Neural cell (in vitro differentiated cells): ENCODE measurements at regions not wholly inside any gene's neighbourhood (a gene's known extent, or its start where the extent isn't known, plus 50 kb on each side); places are given as distances from the start of the nearest gene placed in this dataset.

Experiments used
- H2AFZ ChIP-seq: fragments of 200-600, 300-800 bp; sonication (generic), shearing (Covaris generic); 2 replicates; pipeline ENCODE4 v1.6.0; 2014; ENCODE audit warnings: low read depth, mild to moderate bottlenecking, antibody characterized with exemption, low read length, moderate library complexity
- H3F3A ChIP-seq: fragments of 200-600 bp; shearing (Covaris generic); 2 replicates; pipeline ENCODE4 v1.6.1; 2016; ENCODE audit warnings: mild to moderate bottlenecking, moderate library complexity, mixed read lengths, antibody characterized with exemption, low read length; ENCODE audit not compliant: insufficient read depth, poor library complexity, severe bottlenecking
- H3K27ac ChIP-seq: fragments of 200-600, 300-800 bp; sonication (generic), shearing (Covaris generic); 2 replicates; pipeline ENCODE4 v1.5.1; 2014; ENCODE audit warnings: mild to moderate bottlenecking, low read length, moderate library complexity
- H3K27me3 ChIP-seq: fragments of 300-800, 200-600 bp; sonication (generic), shearing (Covaris generic); 2 replicates; pipeline ENCODE4 v1.6.0; 2014; ENCODE audit warnings: mild to moderate bottlenecking, low read depth, low read length, moderate library complexity; ENCODE audit not compliant: insufficient read depth
- H3K36me3 ChIP-seq: fragments of 300-800, 200-600 bp; sonication (generic), shearing (Covaris generic); 2 replicates; pipeline ENCODE4 v1.5.1; 2014; ENCODE audit warnings: mild to moderate bottlenecking, antibody characterized with exemption, low read length, moderate library complexity; ENCODE audit not compliant: insufficient read depth
- H3K4me2 ChIP-seq: fragments of 300-800, 200-600 bp; sonication (generic), shearing (Covaris generic); 2 replicates; pipeline ENCODE4 v1.6.0; 2014; ENCODE audit warnings: mild to moderate bottlenecking, low read length
- H3K4me3 ChIP-seq: fragments of 300-800, 200-600 bp; sonication (generic), shearing (Covaris generic); 2 replicates; pipeline ENCODE4 v1.5.1; 2014; ENCODE audit warnings: mild to moderate bottlenecking, low read length, moderate library complexity
- H3K79me2 ChIP-seq: fragments of 200-600 bp; shearing (Covaris generic); replicated peaks from 2 replicates; pipeline ENCODE4 v1.6.0; 2014; ENCODE audit warnings: mild to moderate bottlenecking, low read length, moderate library complexity; ENCODE audit not compliant: insufficient read depth
- H3K9ac ChIP-seq: fragments of 300-800, 200-600 bp; sonication (generic), shearing (Covaris generic); 2 replicates; pipeline ENCODE4 v1.6.1; 2016; ENCODE audit warnings: mild to moderate bottlenecking, low read length, mixed read lengths
- H3K9me2 ChIP-seq: fragments of 200-600 bp; shearing (Covaris generic); 2 replicates; pipeline ENCODE4 v1.6.1; 2016; ENCODE audit warnings: mild to moderate bottlenecking, low read length, mixed read lengths; ENCODE audit not compliant: insufficient read depth
- H3K9me3 ChIP-seq: fragments of 200-600, 300-800 bp; sonication (generic), shearing (Covaris generic); 2 replicates; pipeline ENCODE4 v1.6.1; 2016; ENCODE audit warnings: mild to moderate bottlenecking, mixed run types, low read length, moderate library complexity, mixed read lengths
- H4K20me1 ChIP-seq: fragments of 200-600 bp; shearing (Covaris generic); 2 replicates; pipeline ENCODE4 v1.6.1; 2016; ENCODE audit warnings: mild to moderate bottlenecking, mixed run types; ENCODE audit not compliant: insufficient read depth
- EP300 ChIP-seq: fragments of 450-650 bp; conservative IDR thresholded peaks from 2 replicates; pipeline ENCODE4 v1.6.1; 2014; ENCODE audit warnings: antibody characterized with exemption, mild to moderate bottlenecking, moderate library complexity; ENCODE audit not compliant: poor library complexity, severe bottlenecking
- EZH2 ChIP-seq: fragments of 200-600, 300-800 bp; shearing (Covaris generic), sonication (generic); IDR thresholded peaks from 2 replicates; pipeline ENCODE4 v1.6.1; 2014; ENCODE audit warnings: antibody characterized with exemption, low read length, borderline replicate concordance, mild to moderate bottlenecking; ENCODE audit not compliant: insufficient read depth, poor library complexity, severe bottlenecking
- MXI1 ChIP-seq: fragments of 450-650 bp; conservative IDR thresholded peaks from 2 replicates; pipeline ENCODE4 v1.6.1; 2014; ENCODE audit warnings: antibody characterized with exemption, mild to moderate bottlenecking; ENCODE audit not compliant: poor library complexity, severe bottlenecking
- POLR2AphosphoS5 ChIP-seq: IDR thresholded peaks from 2 replicates; pipeline ENCODE4 v1.6.1; 2012
- RAD21 ChIP-seq: fragments of 450-650 bp; conservative IDR thresholded peaks from 2 replicates; pipeline ENCODE4 v1.6.1; 2014; ENCODE audit warnings: antibody characterized with exemption, mild to moderate bottlenecking, moderate library complexity
- SMC3 ChIP-seq: fragments of 450-650 bp; conservative IDR thresholded peaks from 2 replicates; pipeline ENCODE4 v1.6.1; 2014; ENCODE audit warnings: antibody characterized with exemption, mild to moderate bottlenecking, moderate library complexity; ENCODE audit not compliant: poor library complexity
- TAF1 ChIP-seq: IDR thresholded peaks from 2 replicates; pipeline ENCODE4 v1.6.1; 2012; ENCODE audit warnings: low read depth
- TF ChIP-seq, protein P1 (sequence below): fragments of 450-650 bp; IDR thresholded peaks from 2 replicates; pipeline ENCODE4 v1.5.1; 2014; ENCODE audit warnings: antibody characterized with exemption, mild to moderate bottlenecking, moderate library complexity; ENCODE audit not compliant: poor library complexity, severe bottlenecking
- TF ChIP-seq, protein P2 (sequence below): IDR thresholded peaks from 2 replicates; pipeline ENCODE4 v1.6.1; 2012; ENCODE audit warnings: borderline replicate concordance

DNA sequence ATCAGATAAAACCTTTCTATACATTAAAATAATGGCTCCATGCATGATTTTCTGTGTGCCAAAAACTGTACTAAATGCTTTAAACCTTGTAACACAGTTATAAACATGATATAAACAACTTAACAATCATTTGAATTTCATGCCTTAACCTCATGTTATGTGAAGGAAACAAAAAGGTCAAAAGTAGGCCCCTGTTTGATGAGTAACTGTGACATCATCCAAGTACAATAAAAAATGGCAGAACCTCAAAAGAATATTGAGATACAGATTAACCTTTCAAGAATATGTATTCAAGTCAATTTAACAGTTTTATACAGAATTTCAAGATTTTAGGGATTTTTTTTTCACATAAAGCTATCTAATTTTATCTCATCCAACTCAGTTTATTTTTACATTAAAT is 310.7 kb upstream of the DCN start:
- no peaks in the 10 kb centered on the region for H4K20me1 ChIP-seq
- no peak overlapping the region for H3K4me2 ChIP-seq
- TF ChIP-seq MXI1 (no peak), EP300 (no peak), POLR2AphosphoS5 (no peak), EZH2 (no peak), RAD21 (no peak), TAF1 (no peak), SMC3 (no peak)
- TF ChIP-seq, protein P1, sequence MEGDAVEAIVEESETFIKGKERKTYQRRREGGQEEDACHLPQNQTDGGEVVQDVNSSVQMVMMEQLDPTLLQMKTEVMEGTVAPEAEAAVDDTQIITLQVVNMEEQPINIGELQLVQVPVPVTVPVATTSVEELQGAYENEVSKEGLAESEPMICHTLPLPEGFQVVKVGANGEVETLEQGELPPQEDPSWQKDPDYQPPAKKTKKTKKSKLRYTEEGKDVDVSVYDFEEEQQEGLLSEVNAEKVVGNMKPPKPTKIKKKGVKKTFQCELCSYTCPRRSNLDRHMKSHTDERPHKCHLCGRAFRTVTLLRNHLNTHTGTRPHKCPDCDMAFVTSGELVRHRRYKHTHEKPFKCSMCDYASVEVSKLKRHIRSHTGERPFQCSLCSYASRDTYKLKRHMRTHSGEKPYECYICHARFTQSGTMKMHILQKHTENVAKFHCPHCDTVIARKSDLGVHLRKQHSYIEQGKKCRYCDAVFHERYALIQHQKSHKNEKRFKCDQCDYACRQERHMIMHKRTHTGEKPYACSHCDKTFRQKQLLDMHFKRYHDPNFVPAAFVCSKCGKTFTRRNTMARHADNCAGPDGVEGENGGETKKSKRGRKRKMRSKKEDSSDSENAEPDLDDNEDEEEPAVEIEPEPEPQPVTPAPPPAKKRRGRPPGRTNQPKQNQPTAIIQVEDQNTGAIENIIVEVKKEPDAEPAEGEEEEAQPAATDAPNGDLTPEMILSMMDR = no peak
- TF ChIP-seq, protein P2, sequence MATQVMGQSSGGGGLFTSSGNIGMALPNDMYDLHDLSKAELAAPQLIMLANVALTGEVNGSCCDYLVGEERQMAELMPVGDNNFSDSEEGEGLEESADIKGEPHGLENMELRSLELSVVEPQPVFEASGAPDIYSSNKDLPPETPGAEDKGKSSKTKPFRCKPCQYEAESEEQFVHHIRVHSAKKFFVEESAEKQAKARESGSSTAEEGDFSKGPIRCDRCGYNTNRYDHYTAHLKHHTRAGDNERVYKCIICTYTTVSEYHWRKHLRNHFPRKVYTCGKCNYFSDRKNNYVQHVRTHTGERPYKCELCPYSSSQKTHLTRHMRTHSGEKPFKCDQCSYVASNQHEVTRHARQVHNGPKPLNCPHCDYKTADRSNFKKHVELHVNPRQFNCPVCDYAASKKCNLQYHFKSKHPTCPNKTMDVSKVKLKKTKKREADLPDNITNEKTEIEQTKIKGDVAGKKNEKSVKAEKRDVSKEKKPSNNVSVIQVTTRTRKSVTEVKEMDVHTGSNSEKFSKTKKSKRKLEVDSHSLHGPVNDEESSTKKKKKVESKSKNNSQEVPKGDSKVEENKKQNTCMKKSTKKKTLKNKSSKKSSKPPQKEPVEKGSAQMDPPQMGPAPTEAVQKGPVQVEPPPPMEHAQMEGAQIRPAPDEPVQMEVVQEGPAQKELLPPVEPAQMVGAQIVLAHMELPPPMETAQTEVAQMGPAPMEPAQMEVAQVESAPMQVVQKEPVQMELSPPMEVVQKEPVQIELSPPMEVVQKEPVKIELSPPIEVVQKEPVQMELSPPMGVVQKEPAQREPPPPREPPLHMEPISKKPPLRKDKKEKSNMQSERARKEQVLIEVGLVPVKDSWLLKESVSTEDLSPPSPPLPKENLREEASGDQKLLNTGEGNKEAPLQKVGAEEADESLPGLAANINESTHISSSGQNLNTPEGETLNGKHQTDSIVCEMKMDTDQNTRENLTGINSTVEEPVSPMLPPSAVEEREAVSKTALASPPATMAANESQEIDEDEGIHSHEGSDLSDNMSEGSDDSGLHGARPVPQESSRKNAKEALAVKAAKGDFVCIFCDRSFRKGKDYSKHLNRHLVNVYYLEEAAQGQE = no peak
- H3K36me3 ChIP-seq = no peaks in the 10 kb centered on the region
- no peaks in the 10 kb centered on the region for H3K27me3 ChIP-seq
- no peak overlapping the region for H3K27ac ChIP-seq
- no peak overlapping the region for H2AFZ ChIP-seq
- no peak overlapping the region for H3K4me3 ChIP-seq
- no peaks in the 10 kb centered on the region for H3K9me3 ChIP-seq
- H3K9me2 ChIP-seq = no peaks in the 10 kb centered on the region
- no peaks in the 10 kb centered on the region for H3F3A ChIP-seq
- no peak overlapping the region for H3K9ac ChIP-seq
- H3K79me2 ChIP-seq = no peaks in the 10 kb centered on the region

DNA sequence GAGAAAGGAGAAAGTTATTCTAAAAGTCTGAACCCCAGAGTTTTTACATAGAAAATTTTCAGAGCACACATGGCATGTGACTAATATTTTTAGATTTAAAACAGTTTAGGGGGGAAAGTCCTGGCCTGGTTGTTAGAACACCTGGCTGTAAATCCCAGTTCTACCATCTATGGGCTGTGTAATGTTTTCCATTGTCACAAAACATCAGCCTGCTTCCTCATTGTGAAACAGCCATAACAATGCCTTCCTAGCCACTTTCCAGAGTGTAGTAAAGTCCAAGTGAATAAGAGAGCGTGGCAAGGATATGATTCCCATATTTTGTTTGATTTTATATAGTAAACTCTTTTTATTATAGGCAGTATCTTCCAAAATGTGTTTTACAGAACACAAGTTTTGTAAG is 310.0 kb upstream of the DCN start:
- Histone ChIP-seq H3K36me3 (no peaks in the 10 kb centered on the region), H3K4me3 (no peak overlapping the region), H3K27ac (no peak overlapping the region), H3K9me2 (no peaks in the 10 kb centered on the region), H3K4me2 (no peak overlapping the region), H4K20me1 (no peaks in the 10 kb centered on the region), H2AFZ (no peak overlapping the region), H3K9ac (no peak overlapping the region), H3F3A (no peaks in the 10 kb centered on the region), H3K79me2 (no peaks in the 10 kb centered on the region), H3K27me3 (no peaks in the 10 kb centered on the region), H3K9me3 (no peaks in the 10 kb centered on the region)
- TF ChIP-seq EP300 = no peak
- no peak for TF ChIP-seq RAD21
- TF ChIP-seq MXI1 = no peak
- TF ChIP-seq POLR2AphosphoS5 = no peak
- TF ChIP-seq SMC3 = no peak
- TF ChIP-seq, protein P2 = no peak
- no peak for TF ChIP-seq TAF1
- TF ChIP-seq, protein P1 = no peak
- no peak for TF ChIP-seq EZH2
